ENCODE measurements at regions not wholly inside any gene's neighbourhood (a gene's known extent, or its start where the extent isn't known, plus 50 kb on each side); places are given as distances from the start of the nearest gene placed in this dataset.

GRCh38 chr13:95498886-95499285, 53.6 kb upstream of the CLDN10 start:
- H3K36me3 ChIP-seq (ENCODE audit: control insufficient read depth in 2 of 2, extremely low read depth in 1 of 2, insufficient read depth in 1 of 2, low read length in 1 of 2): no peaks in the 10 kb centered on the region
- no peak for DNase-seq
- H3K9me3 ChIP-seq: no peaks in the 10 kb centered on the region
- H3K4me1 ChIP-seq (ENCODE audit: control insufficient read depth in 1 of 2, extremely low read depth in 1 of 2, insufficient read depth in 2 of 2, low read length in 2 of 2): no peaks in the 10 kb centered on the region
- no peak for ATAC-seq (replicated peaks in 1 of 4)
- peaks cover 2 to 10% (median 3%) of the 10 kb centered on the region in 3 donors for H3K9me3 Mint-ChIP-seq
- H3K4me3 ChIP-seq (ENCODE audit: control insufficient read depth in 1 of 2, extremely low read depth in 1 of 2, low read length in 1 of 2): no peak overlapping the region
- ChIA-PET CTCF (interaction anchor here in 1 of 2 donors (1.0 kb wide), 1 partner anchor 335 kb away, joined by 5 read pairs; no protein-coding TSS in a partner anchor), POLR2A (no interaction called here)
- H3K27ac Mint-ChIP-seq: no peak overlapping the region
- H3K36me3 Mint-ChIP-seq: no peaks in the 10 kb centered on the region
- H3K27ac ChIP-seq (ENCODE audit: low read length): no peak overlapping the region
- peaks cover 0 to 7% of the 10 kb centered on the region in 2 experiments for H3K27me3 ChIP-seq (replicated peaks in 1 of 2; ENCODE audit: control insufficient read depth in 2 of 2, extremely low read depth in 1 of 2, insufficient read depth in 2 of 2, low read length in 1 of 2)
- H3K27me3 Mint-ChIP-seq: peaks cover 3 to 13% of the 10 kb centered on the region in 2 donors
- no peaks in the 10 kb centered on the region for H3K4me1 Mint-ChIP-seq
- 80% methylated on average over 8 of the region's 8 CpGs for WGBS (ENCODE audit: insufficient coverage)
- H3K4me3 Mint-ChIP-seq: no peak overlapping the region

- Histone ChIP-seq H3K9me3 (no peaks in the 10 kb centered on the region), H3K36me3 (ENCODE audit: control insufficient read depth in 2 of 2, extremely low read depth in 1 of 2, insufficient read depth in 1 of 2, low read length in 1 of 2) (no peaks in the 10 kb centered on the region), H3K27me3 (replicated peaks in 1 of 2; ENCODE audit: control insufficient read depth in 2 of 2, extremely low read depth in 1 of 2, insufficient read depth in 2 of 2, low read length in 1 of 2) (peaks cover 0 to 7% of the 10 kb centered on the region in 2 experiments), H3K27ac (ENCODE audit: low read length) (no peak overlapping the region), H3K4me3 (ENCODE audit: control insufficient read depth in 1 of 2, extremely low read depth in 1 of 2, low read length in 1 of 2) (no peak overlapping the region), H3K4me1 (ENCODE audit: control insufficient read depth in 1 of 2, extremely low read depth in 1 of 2, insufficient read depth in 2 of 2, low read length in 2 of 2) (no peaks in the 10 kb centered on the region)
- ChIA-PET CTCF (interaction anchor here (0.6 to 0.9 kb wide), 2 partner anchors 17 to 161 kb away, joined by 5 read pairs; no protein-coding TSS in a partner anchor), POLR2A (no interaction called here)
- H3K27ac Mint-ChIP-seq: no peak overlapping the region
- H3K4me1 Mint-ChIP-seq: no peaks in the 10 kb centered on the region
- WGBS (ENCODE audit: insufficient coverage): 100% methylated on average over 3 of the region's 6 CpGs
- peaks cover 5 to 13% of the 10 kb centered on the region in 2 donors for H3K27me3 Mint-ChIP-seq
- no peak overlapping the region for H3K4me3 Mint-ChIP-seq
- ATAC-seq (replicated peaks in 1 of 4) (no peak), DNase-seq (no peak)
- H3K9me3 Mint-ChIP-seq: peaks cover 2 to 10% (median 3%) of the 10 kb centered on the region in 3 donors
- H3K36me3 Mint-ChIP-seq: no peaks in the 10 kb centered on the region
These were observed 52.5 kb upstream of the CLDN10 start for GRCh38 chr13:95499811-95500712.

GRCh38 chr13:95502216-95502615, 50.3 kb upstream of the CLDN10 start:
- no CpG with 5 or more reads among the region's 2 CpGs for WGBS (ENCODE audit: insufficient coverage)
- Histone ChIP-seq H3K9me3 (no peaks in the 10 kb centered on the region), H3K4me1 (ENCODE audit: control insufficient read depth in 1 of 2, extremely low read depth in 1 of 2, insufficient read depth in 2 of 2, low read length in 2 of 2) (no peaks in the 10 kb centered on the region), H3K27me3 (replicated peaks in 1 of 2; ENCODE audit: control insufficient read depth in 2 of 2, extremely low read depth in 1 of 2, insufficient read depth in 2 of 2, low read length in 1 of 2) (peaks cover 0 to 4% of the 10 kb centered on the region in 2 experiments), H3K4me3 (ENCODE audit: control insufficient read depth in 1 of 2, extremely low read depth in 1 of 2, low read length in 1 of 2) (no peak overlapping the region), H3K36me3 (ENCODE audit: control insufficient read depth in 2 of 2, extremely low read depth in 1 of 2, insufficient read depth in 1 of 2, low read length in 1 of 2) (no peaks in the 10 kb centered on the region), H3K27ac (ENCODE audit: low read length) (no peak overlapping the region)
- Mint-ChIP-seq H3K27ac (no peak overlapping the region), H3K9me3 (peaks cover 2 to 10% (median 3%) of the 10 kb centered on the region in 3 donors), H3K27me3 (peaks cover 14 to 18% of the 10 kb centered on the region in 2 donors), H3K36me3 (no peaks in the 10 kb centered on the region), H3K4me3 (no peak overlapping the region), H3K4me1 (no peaks in the 10 kb centered on the region)
- no peak for ATAC-seq (replicated peaks in 1 of 4)
- DNase-seq: no peak
- ChIA-PET CTCF (no interaction called here), POLR2A (no interaction called here)
